Naive thymus-derived CD4-positive, alpha-beta T cell (primary cell): ENCODE measurements at regions not wholly inside any gene's neighbourhood (a gene's known extent, or its start where the extent isn't known, plus 50 kb on each side); places are given as distances from the start of the nearest gene placed in this dataset.

ENCODE experiments used
- ATAC-seq: fragments of 150-1000 bp; cut with Tn5 transposase; 2 replicates; pipeline ENCODE4 v1.10.0; 2021; ENCODE audit warnings: mild to moderate bottlenecking, moderate library complexity
- CTCF ChIA-PET: fragments of 350-600 bp; sonication (Branson Sonifier 250); formaldehyde crosslinking; loops from one replicate; lab custom pipeline; 2021; ENCODE audit warnings: antibody characterized with exemption; lab: Charles Lee
- POLR2A ChIA-PET: fragments of 350-600 bp; sonication (Branson Sonifier 250); formaldehyde crosslinking; loops from one replicate; lab custom pipeline; 2021; ENCODE audit warnings: antibody characterized with exemption, inconsistent platforms; lab: Charles Lee
- DNase-seq, 9 donors: peaks; one replicate each; pipeline versions ENCODE4 v3.0.0 to v3.0.0-alpha.2; 2020 to 2022; ENCODE audit warnings: mixed read lengths in 1 of 9
- H3K27ac ChIP-seq: one replicate; pipeline ENCODE4 v1.7.0; 2013; ENCODE audit warnings: mild to moderate bottlenecking, low read depth, low read length, moderate library complexity
- H3K27me3 ChIP-seq, 2 donors: one replicate each; pipeline ENCODE4 v1.7.0; 2013; ENCODE audit warnings: low read length in 2 of 2, mild to moderate bottlenecking in 2 of 2, moderate library complexity in 2 of 2; ENCODE audit not compliant: control insufficient read depth in 2 of 2, insufficient read depth in 2 of 2
- H3K36me3 ChIP-seq, 3 experiments: 1 replicate in 2 of 3; 2 replicates in 1 of 3; pipeline ENCODE4 v1.7.0; 2013; ENCODE audit warnings: low read length in 3 of 3, mild to moderate bottlenecking in 3 of 3, moderate library complexity in 1 of 3; ENCODE audit not compliant: insufficient read depth in 3 of 3, control insufficient read depth in 2 of 3
- H3K4me1 ChIP-seq, 2 donors: one replicate each; pipeline ENCODE4 v1.7.0; 2013; ENCODE audit warnings: low read length in 2 of 2, mild to moderate bottlenecking in 2 of 2, moderate library complexity in 1 of 2; ENCODE audit not compliant: control insufficient read depth in 2 of 2, insufficient read depth in 2 of 2
- H3K4me3 ChIP-seq: 2 replicates; pipeline ENCODE4 v1.7.0; 2013; ENCODE audit warnings: mild to moderate bottlenecking, low read length
- H3K9me3 ChIP-seq, 3 experiments: 1 replicate in 2 of 3; 2 replicates in 1 of 3; pipeline ENCODE4 v1.7.0; 2013; ENCODE audit warnings: low read length in 3 of 3; ENCODE audit not compliant: control insufficient read depth in 2 of 3
- H3K27ac Mint-ChIP-seq, 9 donors: one replicate each; pipeline ENCODE4 v1.8.0; 2020 to 2022; ENCODE audit warnings: mixed read lengths in 9 of 9, mild to moderate bottlenecking in 8 of 9, moderate library complexity in 5 of 9, inconsistent platforms in 2 of 9
- H3K27me3 Mint-ChIP-seq, 5 donors: one replicate each; pipeline ENCODE4 v1.8.0; 2021 to 2022; ENCODE audit warnings: mixed read lengths in 5 of 5, mild to moderate bottlenecking in 1 of 5
- H3K36me3 Mint-ChIP-seq, 5 donors: one replicate each; pipeline ENCODE4 v1.8.0; 2020 to 2022; ENCODE audit warnings: mixed read lengths in 5 of 5, mild to moderate bottlenecking in 3 of 5, inconsistent platforms in 1 of 5
- H3K4me1 Mint-ChIP-seq, 7 donors: one replicate each; pipeline ENCODE4 v1.8.0; 2020 to 2022; ENCODE audit warnings: mixed read lengths in 7 of 7, mild to moderate bottlenecking in 3 of 7, inconsistent platforms in 1 of 7
- H3K4me3 Mint-ChIP-seq, 10 donors: one replicate each; pipeline ENCODE4 v1.8.0; 2020 to 2022; ENCODE audit warnings: mild to moderate bottlenecking in 10 of 10, mixed read lengths in 10 of 10, moderate library complexity in 6 of 10, inconsistent platforms in 2 of 10
- H3K9me3 Mint-ChIP-seq, 11 donors: one replicate each; pipeline ENCODE4 v1.8.0; 2020 to 2022; ENCODE audit warnings: mixed read lengths in 11 of 11, mild to moderate bottlenecking in 4 of 11, inconsistent platforms in 1 of 11, moderate library complexity in 1 of 11
- intact Hi-C, 2 donors: fragments of 100-400 bp; cut with micrococcal nuclease; formaldehyde crosslinking; loops; one replicate each; pipeline ENCODE4 v1.15.1; 2023

GRCh38 chr20:7734216-7734615, 206.0 kb downstream of the HAO1 start:
- H3K27ac Mint-ChIP-seq, result no peak overlapping the region
- DNase-seq (no peak), ATAC-seq (no peak)
- no peaks in the 10 kb centered on the region for H3K27me3 Mint-ChIP-seq
- Histone ChIP-seq H3K27me3 (no peaks in the 10 kb centered on the region), H3K4me1 (no peaks in the 10 kb centered on the region), H3K4me3 (no peak overlapping the region), H3K36me3 (no peaks in the 10 kb centered on the region), H3K27ac (no peak overlapping the region), H3K9me3 (no peaks in the 10 kb centered on the region)
- H3K4me1 Mint-ChIP-seq, result no peaks in the 10 kb centered on the region
- ChIA-PET POLR2A (no interaction called here), CTCF (no interaction called here)
- peaks cover 0 to 3% (median 0%) of the 10 kb centered on the region in 11 donors for H3K9me3 Mint-ChIP-seq
- H3K36me3 Mint-ChIP-seq, result no peaks in the 10 kb centered on the region
- no peak overlapping the region for H3K4me3 Mint-ChIP-seq
- intact Hi-C loops, result no loop called here

- Histone ChIP-seq H3K27ac (no peak overlapping the region), H3K4me3 (no peak overlapping the region), H3K4me1 (no peaks in the 10 kb centered on the region), H3K27me3 (no peaks in the 10 kb centered on the region), H3K36me3 (no peaks in the 10 kb centered on the region), H3K9me3 (no peaks in the 10 kb centered on the region)
- intact Hi-C loops, result no loop called here
- no peak for ATAC-seq
- H3K9me3 Mint-ChIP-seq, result peaks cover 0 to 8% (median 0%) of the 10 kb centered on the region in 11 donors
- no peak for DNase-seq
- no peaks in the 10 kb centered on the region for H3K36me3 Mint-ChIP-seq
- no peak overlapping the region for H3K4me3 Mint-ChIP-seq
- no peaks in the 10 kb centered on the region for H3K4me1 Mint-ChIP-seq
- POLR2A ChIA-PET, result interaction anchor here (0.7 kb wide), 1 partner anchor 34 kb away, joined by 3 read pairs; no protein-coding TSS in a partner anchor
- H3K27me3 Mint-ChIP-seq, result no peaks in the 10 kb centered on the region
- CTCF ChIA-PET, result no interaction called here
- no peak overlapping the region for H3K27ac Mint-ChIP-seq
Measured at GRCh38 chr20:7736336-7736735, 203.9 kb downstream of the HAO1 start.

- Histone ChIP-seq H3K4me1 (no peaks in the 10 kb centered on the region), H3K4me3 (no peak overlapping the region), H3K36me3 (no peaks in the 10 kb centered on the region), H3K27me3 (no peaks in the 10 kb centered on the region), H3K9me3 (no peaks in the 10 kb centered on the region), H3K27ac (no peak overlapping the region)
- Mint-ChIP-seq H3K36me3 (no peaks in the 10 kb centered on the region), H3K27ac (no peak overlapping the region), H3K4me1 (no peaks in the 10 kb centered on the region), H3K9me3 (peaks cover 0 to 6% (median 2%) of the 10 kb centered on the region in 11 donors), H3K27me3 (no peaks in the 10 kb centered on the region), H3K4me3 (no peak overlapping the region)
- CTCF ChIA-PET, result no interaction called here
- ATAC-seq (no peak), DNase-seq (no peak)
- intact Hi-C loops, result no loop called here
- POLR2A ChIA-PET, result no interaction called here
Measured at GRCh38 chr20:7741866-7742265, 198.4 kb downstream of the HAO1 start.

GRCh38 chr20:7742479-7742878, 197.8 kb downstream of the HAO1 start:
- POLR2A ChIA-PET, result interaction anchor here (0.6 kb wide), 1 partner anchor 322 kb away, joined by 3 read pairs; no protein-coding TSS in a partner anchor
- H3K4me1 ChIP-seq, result no peaks in the 10 kb centered on the region
- H3K4me3 ChIP-seq, result no peak overlapping the region
- Mint-ChIP-seq H3K27ac (no peak overlapping the region), H3K4me1 (no peaks in the 10 kb centered on the region), H3K4me3 (no peak overlapping the region), H3K36me3 (no peaks in the 10 kb centered on the region), H3K9me3 (peaks cover 0 to 6% (median 2%) of the 10 kb centered on the region in 11 donors), H3K27me3 (no peaks in the 10 kb centered on the region)
- CTCF ChIA-PET, result no interaction called here
- no peak for ATAC-seq
- H3K27me3 ChIP-seq, result no peaks in the 10 kb centered on the region
- H3K9me3 ChIP-seq, result no peaks in the 10 kb centered on the region
- no peak overlapping the region for H3K27ac ChIP-seq
- no peaks in the 10 kb centered on the region for H3K36me3 ChIP-seq
- intact Hi-C loops, result no loop called here
- no peak for DNase-seq

GRCh38 chr20:7744411-7744810, 195.8 kb downstream of the HAO1 start:
- Histone ChIP-seq H3K4me1 (no peaks in the 10 kb centered on the region), H3K9me3 (no peaks in the 10 kb centered on the region), H3K27me3 (no peaks in the 10 kb centered on the region), H3K27ac (no peak overlapping the region), H3K36me3 (no peaks in the 10 kb centered on the region), H3K4me3 (no peak overlapping the region)
- H3K9me3 Mint-ChIP-seq, result peaks cover 0 to 6% (median 2%) of the 10 kb centered on the region in 11 donors
- no peak overlapping the region for H3K27ac Mint-ChIP-seq
- ChIA-PET POLR2A (no interaction called here), CTCF (no interaction called here)
- H3K27me3 Mint-ChIP-seq, result no peaks in the 10 kb centered on the region
- ATAC-seq (no peak), DNase-seq (no peak)
- H3K4me1 Mint-ChIP-seq, result no peaks in the 10 kb centered on the region
- H3K36me3 Mint-ChIP-seq, result no peaks in the 10 kb centered on the region
- intact Hi-C loops, result no loop called here
- H3K4me3 Mint-ChIP-seq, result no peak overlapping the region

GRCh38 chr20:7748624-7749023, 191.6 kb downstream of the HAO1 start:
- no peak overlapping the region for H3K4me3 ChIP-seq
- H3K27ac Mint-ChIP-seq, result no peak overlapping the region
- H3K4me3 Mint-ChIP-seq, result no peak overlapping the region
- POLR2A ChIA-PET, result no interaction called here
- H3K27ac ChIP-seq, result no peak overlapping the region
- H3K36me3 ChIP-seq, result no peaks in the 10 kb centered on the region
- no peaks in the 10 kb centered on the region for H3K36me3 Mint-ChIP-seq
- no peaks in the 10 kb centered on the region for H3K4me1 Mint-ChIP-seq
- intact Hi-C loops, result no loop called here
- ATAC-seq, result no peak
- no peaks in the 10 kb centered on the region for H3K27me3 Mint-ChIP-seq
- no peaks in the 10 kb centered on the region for H3K9me3 ChIP-seq
- CTCF ChIA-PET, result no interaction called here
- H3K9me3 Mint-ChIP-seq, result peaks cover 0 to 11% (median 0%) of the 10 kb centered on the region in 11 donors
- H3K4me1 ChIP-seq, result no peaks in the 10 kb centered on the region
- no peaks in the 10 kb centered on the region for H3K27me3 ChIP-seq
- DNase-seq, result no peak

GRCh38 chr20:7754102-7754501, 186.2 kb downstream of the HAO1 start:
- Histone ChIP-seq H3K36me3 (no peaks in the 10 kb centered on the region), H3K27ac (no peak overlapping the region), H3K4me3 (no peak overlapping the region), H3K9me3 (no peaks in the 10 kb centered on the region), H3K27me3 (no peaks in the 10 kb centered on the region), H3K4me1 (no peaks in the 10 kb centered on the region)
- ChIA-PET POLR2A (no interaction called here), CTCF (no interaction called here)
- no peaks in the 10 kb centered on the region for H3K27me3 Mint-ChIP-seq
- no peaks in the 10 kb centered on the region for H3K36me3 Mint-ChIP-seq
- ATAC-seq, result no peak
- peaks cover 0 to 16% (median 0%) of the 10 kb centered on the region in 11 donors for H3K9me3 Mint-ChIP-seq
- intact Hi-C loops, result no loop called here
- DNase-seq, result no peak
- H3K4me3 Mint-ChIP-seq, result no peak overlapping the region
- no peak overlapping the region for H3K27ac Mint-ChIP-seq
- no peaks in the 10 kb centered on the region for H3K4me1 Mint-ChIP-seq
